Parathyroid adenoma (tissue), 2 donors: ENCODE measurements at regions not wholly inside any gene's neighbourhood (a gene's known extent, or its start where the extent isn't known, plus 50 kb on each side); places are given as distances from the start of the nearest gene placed in this dataset.
"Not testable (repeated sequence)": the region's sequence is repeated elsewhere in the genome, so short reads cannot be mapped to it uniquely, and the experiment has no call there.

ENCODE experiments used
- H2AFZ ChIP-seq: fragments of 300-600 bp; sonication (generic); one replicate; pipeline ENCODE4 v1.7.0; 2017; ENCODE audit warnings: antibody characterized with exemption, mild to moderate bottlenecking
- H3K27ac ChIP-seq: fragments of 300-600 bp; sonication (generic); one replicate; pipeline ENCODE4 v1.7.0; 2017
- H3K27me3 ChIP-seq: fragments of 300-600 bp; sonication (generic); one replicate; pipeline ENCODE4 v1.7.0; 2017; ENCODE audit warnings: low read length; ENCODE audit not compliant: control insufficient read depth, insufficient read depth
- H3K36me3 ChIP-seq: fragments of 300-600 bp; sonication (generic); one replicate; pipeline ENCODE4 v1.7.0; 2017; ENCODE audit warnings: low read length; ENCODE audit not compliant: control insufficient read depth, insufficient read depth
- H3K4me1 ChIP-seq: fragments of 300-600 bp; sonication (generic); one replicate; pipeline ENCODE4 v1.7.0; 2017; ENCODE audit warnings: control low read depth
- H3K4me2 ChIP-seq: fragments of 300-600 bp; sonication (generic); one replicate; pipeline ENCODE4 v1.7.0; 2017; ENCODE audit warnings: low read length
- H3K4me3 ChIP-seq: fragments of 300-600 bp; sonication (generic); one replicate; pipeline ENCODE4 v1.7.0; 2017; ENCODE audit warnings: low read depth, low read length
- H3K79me2 ChIP-seq: fragments of 300-600 bp; sonication (generic); one replicate; pipeline ENCODE4 v1.7.0; 2017; ENCODE audit warnings: control low read depth
- H3K9ac ChIP-seq: fragments of 300-600 bp; sonication (generic); one replicate; pipeline ENCODE4 v1.7.0; 2017; ENCODE audit warnings: mild to moderate bottlenecking
- H3K9me3 ChIP-seq: fragments of 300-600 bp; sonication (generic); one replicate; pipeline ENCODE4 v1.7.0; 2017; ENCODE audit warnings: low read length; ENCODE audit not compliant: control insufficient read depth
- TF ChIP-seq, protein P1 (sequence below): fragments of 300-600 bp; sonication (generic); IDR thresholded peaks from one replicate; pipeline ENCODE4 v1.7.0; 2017; ENCODE audit warnings: antibody characterized with exemption, mild to moderate bottlenecking
- donor health status: primary hyperparathyroidism.

- H3K27ac ChIP-seq, result no peak overlapping the region
- TF ChIP-seq, protein P1, sequence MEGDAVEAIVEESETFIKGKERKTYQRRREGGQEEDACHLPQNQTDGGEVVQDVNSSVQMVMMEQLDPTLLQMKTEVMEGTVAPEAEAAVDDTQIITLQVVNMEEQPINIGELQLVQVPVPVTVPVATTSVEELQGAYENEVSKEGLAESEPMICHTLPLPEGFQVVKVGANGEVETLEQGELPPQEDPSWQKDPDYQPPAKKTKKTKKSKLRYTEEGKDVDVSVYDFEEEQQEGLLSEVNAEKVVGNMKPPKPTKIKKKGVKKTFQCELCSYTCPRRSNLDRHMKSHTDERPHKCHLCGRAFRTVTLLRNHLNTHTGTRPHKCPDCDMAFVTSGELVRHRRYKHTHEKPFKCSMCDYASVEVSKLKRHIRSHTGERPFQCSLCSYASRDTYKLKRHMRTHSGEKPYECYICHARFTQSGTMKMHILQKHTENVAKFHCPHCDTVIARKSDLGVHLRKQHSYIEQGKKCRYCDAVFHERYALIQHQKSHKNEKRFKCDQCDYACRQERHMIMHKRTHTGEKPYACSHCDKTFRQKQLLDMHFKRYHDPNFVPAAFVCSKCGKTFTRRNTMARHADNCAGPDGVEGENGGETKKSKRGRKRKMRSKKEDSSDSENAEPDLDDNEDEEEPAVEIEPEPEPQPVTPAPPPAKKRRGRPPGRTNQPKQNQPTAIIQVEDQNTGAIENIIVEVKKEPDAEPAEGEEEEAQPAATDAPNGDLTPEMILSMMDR, result no peak
- no peaks in the 10 kb centered on the region for H3K36me3 ChIP-seq
- H2AFZ ChIP-seq, result no peak overlapping the region
- H3K9ac ChIP-seq, result no peak overlapping the region
- H3K4me3 ChIP-seq, result no peak overlapping the region
- H3K27me3 ChIP-seq, result no peaks in the 10 kb centered on the region
- H3K4me1 ChIP-seq, result no peaks in the 10 kb centered on the region
- H3K79me2 ChIP-seq, result no peaks in the 10 kb centered on the region
- no peak overlapping the region for H3K4me2 ChIP-seq
- H3K9me3 ChIP-seq, result no peaks in the 10 kb centered on the region
These were observed 249.0 kb downstream of the SETD4 start for GRCh38 chr21:35811191-35811806.

- H3K9me3 ChIP-seq, result no peaks in the 10 kb centered on the region
- H3K27ac ChIP-seq, result no peak overlapping the region
- TF ChIP-seq, protein P1, result no peak
- H3K4me3 ChIP-seq, result no peak overlapping the region
- no peak overlapping the region for H2AFZ ChIP-seq
- H3K9ac ChIP-seq, result no peak overlapping the region
- H3K4me2 ChIP-seq, result no peak overlapping the region
- no peaks in the 10 kb centered on the region for H3K27me3 ChIP-seq
- H3K36me3 ChIP-seq, result no peaks in the 10 kb centered on the region
- no peaks in the 10 kb centered on the region for H3K79me2 ChIP-seq
- no peaks in the 10 kb centered on the region for H3K4me1 ChIP-seq
These were observed 249.8 kb downstream of the SETD4 start for GRCh38 chr21:35810431-35810970.

- Histone ChIP-seq H3K27me3 (no peaks in the 10 kb centered on the region), H3K4me2 (no peak overlapping the region), H3K9ac (no peak overlapping the region), H3K79me2 (no peaks in the 10 kb centered on the region), H2AFZ (no peak overlapping the region), H3K36me3 (no peaks in the 10 kb centered on the region), H3K4me3 (no peak overlapping the region), H3K27ac (no peak overlapping the region), H3K4me1 (no peaks in the 10 kb centered on the region), H3K9me3 (no peaks in the 10 kb centered on the region)
- TF ChIP-seq, protein P1, result no peak
These were observed 258.9 kb downstream of the SETD4 start for GRCh38 chr21:35801391-35801790.

GRCh38 chr21:35800796-35801385 is 259.4 kb downstream of the SETD4 start:
- H3K4me2 ChIP-seq, H3K9me3 ChIP-seq, H3K4me3 ChIP-seq, H3K27ac ChIP-seq, H3K79me2 ChIP-seq, H3K4me1 ChIP-seq, H3K27me3 ChIP-seq, H3K9ac ChIP-seq, H2AFZ ChIP-seq, H3K36me3 ChIP-seq: not testable (repeated sequence)

GRCh38 chr21:35796844-35797243 is 263.5 kb downstream of the SETD4 start:
- H3K36me3 ChIP-seq, result no peaks in the 10 kb centered on the region
- no peak overlapping the region for H3K9ac ChIP-seq
- TF ChIP-seq, protein P1, result no peak
- H2AFZ ChIP-seq, result no peak overlapping the region
- H3K4me3 ChIP-seq, result no peak overlapping the region
- no peak overlapping the region for H3K4me2 ChIP-seq
- no peaks in the 10 kb centered on the region for H3K9me3 ChIP-seq
- no peaks in the 10 kb centered on the region for H3K27me3 ChIP-seq
- no peaks in the 10 kb centered on the region for H3K4me1 ChIP-seq
- H3K27ac ChIP-seq, result no peak overlapping the region
- H3K79me2 ChIP-seq, result no peaks in the 10 kb centered on the region

DNA sequence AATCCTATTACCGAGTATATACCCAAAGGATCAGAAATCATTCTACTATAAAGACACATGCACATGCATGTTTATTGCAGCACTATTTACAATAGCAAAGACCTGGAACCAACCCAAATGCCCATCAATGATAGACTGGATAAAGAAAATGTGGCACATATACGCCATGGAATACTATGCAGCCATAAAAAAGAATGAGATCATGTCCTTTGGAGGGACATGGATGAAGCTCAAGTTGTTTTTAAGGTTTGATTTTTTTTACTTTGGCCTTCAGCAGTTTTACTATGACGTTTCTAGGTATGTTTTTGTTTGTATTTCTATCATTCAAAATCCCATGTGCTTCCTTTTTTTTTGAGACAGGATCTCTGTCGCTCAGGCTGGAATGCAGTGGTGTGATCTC is 265.8 kb downstream of the SETD4 start:
- not testable (repeated sequence) for H3K4me2 ChIP-seq, H3K4me1 ChIP-seq, H3K4me3 ChIP-seq, H3K79me2 ChIP-seq, H3K27me3 ChIP-seq, H2AFZ ChIP-seq, H3K9ac ChIP-seq, H3K36me3 ChIP-seq, H3K27ac ChIP-seq, H3K9me3 ChIP-seq
